ENCODE measurements at regions not wholly inside any gene's neighbourhood (a gene's known extent, or its start where the extent isn't known, plus 50 kb on each side); places are given as distances from the start of the nearest gene placed in this dataset.

- H3K27me3 ChIP-seq (ENCODE audit: low read depth, low read length): no peaks in the 10 kb centered on the region
- H3K4me1 ChIP-seq (ENCODE audit: low read length): no peaks in the 10 kb centered on the region
- H3K9me3 ChIP-seq (ENCODE audit: insufficient read depth, low read length): no peaks in the 10 kb centered on the region
- no peak overlapping the region for H3K4me3 ChIP-seq (ENCODE audit: low read length)
- H3K27ac ChIP-seq (ENCODE audit: low read length): no peak overlapping the region
- no peak for TF ChIP-seq CTCF (IDR thresholded peaks at IDR 0.05; ENCODE audit: low read depth, low read length)
- TF ChIP-seq EZH2phosphoT487 (IDR thresholded peaks at IDR 0.05; ENCODE audit: low read depth): no peak
- H3K9ac ChIP-seq (ENCODE audit: low read length): no peak overlapping the region
- H3K36me3 ChIP-seq (replicated peaks; ENCODE audit: low read depth, low read length): no peaks in the 10 kb centered on the region
- H4K20me1 ChIP-seq (ENCODE audit: insufficient read depth, low read length): peaks cover 100% of the 10 kb centered on the region
- H3K79me2 ChIP-seq (ENCODE audit: low read length): peaks cover 91% of the 10 kb centered on the region
- H2AFZ ChIP-seq (ENCODE audit: low read depth, low read length): no peak overlapping the region
- no peak overlapping the region for H3K4me2 ChIP-seq (ENCODE audit: low read length)
These were observed 62.2 kb downstream of the NCOR2 start for GRCh38 chr12:124505001-124505818.

GRCh38 chr12:124504273-124505000, 63.0 kb downstream of the NCOR2 start:
- no peak overlapping the region for H3K4me3 ChIP-seq (ENCODE audit: low read length)
- H3K36me3 ChIP-seq (replicated peaks; ENCODE audit: low read depth, low read length): no peaks in the 10 kb centered on the region
- peaks cover 91% of the 10 kb centered on the region for H3K79me2 ChIP-seq (ENCODE audit: low read length)
- H3K9ac ChIP-seq (ENCODE audit: low read length): no peak overlapping the region
- TF ChIP-seq CTCF (IDR thresholded peaks at IDR 0.05; ENCODE audit: low read depth, low read length) (no peak), EZH2phosphoT487 (IDR thresholded peaks at IDR 0.05; ENCODE audit: low read depth) (no peak)
- no peaks in the 10 kb centered on the region for H3K9me3 ChIP-seq (ENCODE audit: insufficient read depth, low read length)
- no peaks in the 10 kb centered on the region for H3K4me1 ChIP-seq (ENCODE audit: low read length)
- H2AFZ ChIP-seq (ENCODE audit: low read depth, low read length): no peak overlapping the region
- H3K27me3 ChIP-seq (ENCODE audit: low read depth, low read length): no peaks in the 10 kb centered on the region
- no peak overlapping the region for H3K4me2 ChIP-seq (ENCODE audit: low read length)
- peaks cover 100% of the 10 kb centered on the region for H4K20me1 ChIP-seq (ENCODE audit: insufficient read depth, low read length)
- no peak overlapping the region for H3K27ac ChIP-seq (ENCODE audit: low read length)

GRCh38 chr12:124503305-124503704, 64.1 kb downstream of the NCOR2 start:
- Histone ChIP-seq H2AFZ (ENCODE audit: low read depth, low read length) (no peak overlapping the region), H3K4me2 (ENCODE audit: low read length) (no peak overlapping the region), H3K36me3 (replicated peaks; ENCODE audit: low read depth, low read length) (no peaks in the 10 kb centered on the region), H3K9ac (ENCODE audit: low read length) (no peak overlapping the region), H3K79me2 (ENCODE audit: low read length) (peaks cover 91% of the 10 kb centered on the region), H3K27me3 (ENCODE audit: low read depth, low read length) (no peaks in the 10 kb centered on the region), H3K9me3 (ENCODE audit: insufficient read depth, low read length) (no peaks in the 10 kb centered on the region), H4K20me1 (ENCODE audit: insufficient read depth, low read length) (peaks cover 100% of the 10 kb centered on the region), H3K27ac (ENCODE audit: low read length) (no peak overlapping the region), H3K4me1 (ENCODE audit: low read length) (no peaks in the 10 kb centered on the region), H3K4me3 (ENCODE audit: low read length) (no peak overlapping the region)
- TF ChIP-seq EZH2phosphoT487 (IDR thresholded peaks at IDR 0.05; ENCODE audit: low read depth) (no peak), CTCF (IDR thresholded peaks at IDR 0.05; ENCODE audit: low read depth, low read length) (no peak)

GRCh38 chr12:124502379-124502778, 65.0 kb downstream of the NCOR2 start:
- H3K27ac ChIP-seq (ENCODE audit: low read length): no peak overlapping the region
- H2AFZ ChIP-seq (ENCODE audit: low read depth, low read length): no peak overlapping the region
- H3K4me1 ChIP-seq (ENCODE audit: low read length): no peaks in the 10 kb centered on the region
- H4K20me1 ChIP-seq (ENCODE audit: insufficient read depth, low read length): peaks cover 100% of the 10 kb centered on the region
- H3K4me2 ChIP-seq (ENCODE audit: low read length): no peak overlapping the region
- no peaks in the 10 kb centered on the region for H3K9me3 ChIP-seq (ENCODE audit: insufficient read depth, low read length)
- H3K4me3 ChIP-seq (ENCODE audit: low read length): no peak overlapping the region
- no peak overlapping the region for H3K9ac ChIP-seq (ENCODE audit: low read length)
- no peaks in the 10 kb centered on the region for H3K36me3 ChIP-seq (replicated peaks; ENCODE audit: low read depth, low read length)
- TF ChIP-seq CTCF (IDR thresholded peaks at IDR 0.05; ENCODE audit: low read depth, low read length): no peak
- no peak for TF ChIP-seq EZH2phosphoT487 (IDR thresholded peaks at IDR 0.05; ENCODE audit: low read depth)
- H3K79me2 ChIP-seq (ENCODE audit: low read length): peaks cover 91% of the 10 kb centered on the region
- no peaks in the 10 kb centered on the region for H3K27me3 ChIP-seq (ENCODE audit: low read depth, low read length)

All from OCI-LY3 (cell line).